ENCODE measurements at regions not wholly inside any gene's neighbourhood (a gene's known extent, or its start where the extent isn't known, plus 50 kb on each side); places are given as distances from the start of the nearest gene placed in this dataset.

DNA sequence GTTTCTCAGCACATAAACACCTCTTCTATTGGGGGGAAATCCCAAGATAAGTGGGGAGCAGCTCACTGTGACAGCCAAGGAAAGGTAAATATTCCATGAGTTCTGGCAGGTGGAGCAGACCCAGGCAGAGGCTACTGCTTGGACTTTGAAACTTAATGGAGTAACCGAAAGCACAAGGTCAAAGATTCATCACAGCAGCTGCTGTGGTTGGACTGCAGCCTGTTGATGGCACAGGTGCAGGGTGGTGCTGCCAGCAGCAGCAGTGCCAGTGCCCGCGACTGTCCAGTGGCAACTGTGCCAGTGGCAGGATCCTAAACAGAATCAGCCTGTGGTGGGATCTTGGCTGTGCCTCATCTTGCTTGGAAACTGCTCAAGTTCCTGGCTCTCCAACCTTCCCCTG lies 81.4 kb upstream of the ARID2 start:
- Histone ChIP-seq H3K27ac (replicated peaks) (no peak overlapping the region), H3K4me3 (replicated peaks; ENCODE audit: insufficient read depth, low read length) (no peak overlapping the region), H3K27me3 (ENCODE audit: insufficient read depth, poor library complexity, severe bottlenecking) (no peaks in the 10 kb centered on the region)
- no peak for DNase-seq (ENCODE audit: low read depth in 1 of 2, low spot score in 1 of 2)
- TF ChIP-seq SPI1 (IDR thresholded peaks at IDR 0.05; ENCODE audit: borderline replicate concordance, low read depth) (no peak), POLR2AphosphoS5 (IDR thresholded peaks at IDR 0.05; ENCODE audit: low read depth) (no peak), GABPA (IDR thresholded peaks at IDR 0.05; ENCODE audit: low read depth) (no peak)
- TF ChIP-seq, protein P1, sequence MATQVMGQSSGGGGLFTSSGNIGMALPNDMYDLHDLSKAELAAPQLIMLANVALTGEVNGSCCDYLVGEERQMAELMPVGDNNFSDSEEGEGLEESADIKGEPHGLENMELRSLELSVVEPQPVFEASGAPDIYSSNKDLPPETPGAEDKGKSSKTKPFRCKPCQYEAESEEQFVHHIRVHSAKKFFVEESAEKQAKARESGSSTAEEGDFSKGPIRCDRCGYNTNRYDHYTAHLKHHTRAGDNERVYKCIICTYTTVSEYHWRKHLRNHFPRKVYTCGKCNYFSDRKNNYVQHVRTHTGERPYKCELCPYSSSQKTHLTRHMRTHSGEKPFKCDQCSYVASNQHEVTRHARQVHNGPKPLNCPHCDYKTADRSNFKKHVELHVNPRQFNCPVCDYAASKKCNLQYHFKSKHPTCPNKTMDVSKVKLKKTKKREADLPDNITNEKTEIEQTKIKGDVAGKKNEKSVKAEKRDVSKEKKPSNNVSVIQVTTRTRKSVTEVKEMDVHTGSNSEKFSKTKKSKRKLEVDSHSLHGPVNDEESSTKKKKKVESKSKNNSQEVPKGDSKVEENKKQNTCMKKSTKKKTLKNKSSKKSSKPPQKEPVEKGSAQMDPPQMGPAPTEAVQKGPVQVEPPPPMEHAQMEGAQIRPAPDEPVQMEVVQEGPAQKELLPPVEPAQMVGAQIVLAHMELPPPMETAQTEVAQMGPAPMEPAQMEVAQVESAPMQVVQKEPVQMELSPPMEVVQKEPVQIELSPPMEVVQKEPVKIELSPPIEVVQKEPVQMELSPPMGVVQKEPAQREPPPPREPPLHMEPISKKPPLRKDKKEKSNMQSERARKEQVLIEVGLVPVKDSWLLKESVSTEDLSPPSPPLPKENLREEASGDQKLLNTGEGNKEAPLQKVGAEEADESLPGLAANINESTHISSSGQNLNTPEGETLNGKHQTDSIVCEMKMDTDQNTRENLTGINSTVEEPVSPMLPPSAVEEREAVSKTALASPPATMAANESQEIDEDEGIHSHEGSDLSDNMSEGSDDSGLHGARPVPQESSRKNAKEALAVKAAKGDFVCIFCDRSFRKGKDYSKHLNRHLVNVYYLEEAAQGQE (IDR thresholded peaks at IDR 0.05; ENCODE audit: insufficient replicate concordance, low read depth) = no peak
- TF ChIP-seq, protein P2, sequence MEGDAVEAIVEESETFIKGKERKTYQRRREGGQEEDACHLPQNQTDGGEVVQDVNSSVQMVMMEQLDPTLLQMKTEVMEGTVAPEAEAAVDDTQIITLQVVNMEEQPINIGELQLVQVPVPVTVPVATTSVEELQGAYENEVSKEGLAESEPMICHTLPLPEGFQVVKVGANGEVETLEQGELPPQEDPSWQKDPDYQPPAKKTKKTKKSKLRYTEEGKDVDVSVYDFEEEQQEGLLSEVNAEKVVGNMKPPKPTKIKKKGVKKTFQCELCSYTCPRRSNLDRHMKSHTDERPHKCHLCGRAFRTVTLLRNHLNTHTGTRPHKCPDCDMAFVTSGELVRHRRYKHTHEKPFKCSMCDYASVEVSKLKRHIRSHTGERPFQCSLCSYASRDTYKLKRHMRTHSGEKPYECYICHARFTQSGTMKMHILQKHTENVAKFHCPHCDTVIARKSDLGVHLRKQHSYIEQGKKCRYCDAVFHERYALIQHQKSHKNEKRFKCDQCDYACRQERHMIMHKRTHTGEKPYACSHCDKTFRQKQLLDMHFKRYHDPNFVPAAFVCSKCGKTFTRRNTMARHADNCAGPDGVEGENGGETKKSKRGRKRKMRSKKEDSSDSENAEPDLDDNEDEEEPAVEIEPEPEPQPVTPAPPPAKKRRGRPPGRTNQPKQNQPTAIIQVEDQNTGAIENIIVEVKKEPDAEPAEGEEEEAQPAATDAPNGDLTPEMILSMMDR (IDR thresholded peaks at IDR 0.05; ENCODE audit: insufficient read depth, low read length) = no peak

DNA sequence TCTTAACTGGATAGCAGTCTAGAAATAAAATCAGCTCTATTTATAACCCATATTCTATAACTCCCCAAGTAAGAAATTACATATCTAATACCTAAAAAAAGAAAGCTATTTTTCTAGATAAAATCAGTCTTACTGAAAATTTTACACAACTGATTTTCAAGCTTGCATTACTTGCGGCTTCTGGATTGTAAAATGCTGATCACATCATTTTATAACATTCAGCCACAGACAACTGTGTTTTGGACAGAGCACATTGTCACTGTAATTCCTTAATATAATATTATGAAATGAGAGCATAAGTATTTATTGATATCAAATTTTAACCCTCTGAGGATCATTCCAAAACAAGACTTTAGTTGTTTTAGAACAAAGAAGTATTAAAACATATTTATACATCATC lies 78.5 kb upstream of the ARID2 start:
- Histone ChIP-seq H3K4me3 (replicated peaks; ENCODE audit: insufficient read depth, low read length) (no peak overlapping the region), H3K27me3 (ENCODE audit: insufficient read depth, poor library complexity, severe bottlenecking) (no peaks in the 10 kb centered on the region), H3K27ac (replicated peaks) (no peak overlapping the region)
- TF ChIP-seq SPI1 (IDR thresholded peaks at IDR 0.05; ENCODE audit: borderline replicate concordance, low read depth) (no peak), GABPA (IDR thresholded peaks at IDR 0.05; ENCODE audit: low read depth) (no peak), POLR2AphosphoS5 (IDR thresholded peaks at IDR 0.05; ENCODE audit: low read depth) (no peak)
- TF ChIP-seq, protein P1 (IDR thresholded peaks at IDR 0.05; ENCODE audit: insufficient replicate concordance, low read depth) = no peak
- TF ChIP-seq, protein P2 (IDR thresholded peaks at IDR 0.05; ENCODE audit: insufficient read depth, low read length) = no peak
- no peak for DNase-seq (ENCODE audit: low read depth in 1 of 2, low spot score in 1 of 2)

DNA sequence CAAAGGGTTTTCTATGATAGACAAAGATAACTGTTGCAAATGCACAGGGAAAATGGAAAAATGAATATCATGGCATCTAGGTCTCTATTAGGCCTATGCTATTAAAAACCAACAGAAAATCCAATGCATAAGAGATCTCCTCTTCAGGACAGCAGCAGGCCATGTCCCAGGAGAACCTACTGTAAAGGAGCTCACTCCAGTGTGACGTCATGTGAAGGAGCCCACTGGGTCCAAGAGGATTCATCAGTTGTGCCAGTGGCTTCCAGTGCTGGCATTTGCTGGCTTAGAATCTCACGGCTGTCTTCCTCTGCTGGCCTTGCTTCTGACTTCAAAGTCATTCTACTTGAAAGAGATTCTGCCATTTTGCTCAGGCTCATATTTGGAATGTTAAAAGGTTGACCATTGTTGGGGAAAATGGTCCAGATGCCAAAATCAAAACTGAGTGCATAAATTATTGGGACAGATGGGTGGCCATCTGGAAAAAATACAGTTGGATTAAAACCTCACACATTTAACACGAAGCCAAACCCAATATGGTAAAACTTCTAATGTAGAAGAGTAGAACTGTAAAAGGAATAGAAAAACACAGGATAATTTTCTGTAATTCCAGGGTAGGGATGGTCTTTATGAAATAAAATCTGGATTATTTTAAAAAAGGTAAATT lies 75.4 kb upstream of the ARID2 start:
- TF ChIP-seq, protein P2 (IDR thresholded peaks at IDR 0.05; ENCODE audit: insufficient read depth, low read length) = no peak
- TF ChIP-seq GABPA (IDR thresholded peaks at IDR 0.05; ENCODE audit: low read depth) (no peak), SPI1 (IDR thresholded peaks at IDR 0.05; ENCODE audit: borderline replicate concordance, low read depth) (no peak), POLR2AphosphoS5 (IDR thresholded peaks at IDR 0.05; ENCODE audit: low read depth) (no peak)
- TF ChIP-seq, protein P1 (IDR thresholded peaks at IDR 0.05; ENCODE audit: insufficient replicate concordance, low read depth) = no peak
- Histone ChIP-seq H3K4me3 (replicated peaks; ENCODE audit: insufficient read depth, low read length) (no peak overlapping the region), H3K27me3 (ENCODE audit: insufficient read depth, poor library complexity, severe bottlenecking) (no peaks in the 10 kb centered on the region), H3K27ac (replicated peaks) (no peak overlapping the region)
- no peak for DNase-seq (ENCODE audit: low read depth in 1 of 2, low spot score in 1 of 2)

Measured in HL-60 (cell line).